ENCODE measurements at regions not wholly inside any gene's neighbourhood (a gene's known extent, or its start where the extent isn't known, plus 50 kb on each side); places are given as distances from the start of the nearest gene placed in this dataset.
A peak's percentile ranks its signal among the peaks of the same experiment; 100 is the strongest.

- TF ChIP-seq POLR2A (IDR thresholded peaks at IDR 0.05) = no peak
- peak in 2 of 4 experiments; percentile 30 to 43 for TF ChIP-seq CTCF (IDR thresholded peaks at IDR 0.05)
These were observed 96.0 kb downstream of the MTERF1 start for GRCh38 chr7:91784469-91784868.
